ENCODE measurements at regions not wholly inside any gene's neighbourhood (a gene's known extent, or its start where the extent isn't known, plus 50 kb on each side); places are given as distances from the start of the nearest gene placed in this dataset.

DNA sequence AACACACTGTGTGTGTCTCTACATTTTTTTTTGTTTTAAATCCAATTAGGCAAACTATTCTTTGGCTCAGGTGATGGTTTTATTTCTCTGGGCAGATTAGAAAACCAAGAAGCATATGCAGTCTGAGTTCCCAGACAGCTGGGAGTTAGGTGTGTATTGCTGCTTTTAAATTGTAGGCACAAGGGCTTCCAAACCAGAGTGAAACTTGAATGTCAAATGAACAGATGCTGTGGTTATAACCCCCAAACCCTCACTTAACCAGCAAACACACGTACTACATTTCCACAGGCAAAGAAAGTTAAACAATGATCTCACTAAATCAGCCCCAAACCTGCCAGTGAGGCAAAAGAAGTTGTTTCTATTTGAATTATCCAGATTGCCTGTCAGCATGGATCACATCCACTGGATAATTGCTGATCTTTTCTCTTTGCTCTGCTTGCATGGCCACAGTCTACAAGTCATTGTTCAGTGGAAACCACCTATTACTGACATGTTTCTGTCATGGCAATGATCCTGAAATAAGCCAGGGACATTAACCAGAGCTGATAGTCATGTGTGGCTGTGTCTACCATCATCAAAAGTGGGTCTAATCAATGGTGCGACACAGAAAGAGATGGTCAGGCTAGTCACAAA lies 576.5 kb upstream of the PLXNA2 start:
- intact Hi-C loops (cut with DNase I): no loop called here
- FAIRE-seq: no peak
- Histone ChIP-seq H3K27me3 (ENCODE audit: control insufficient read depth, insufficient read depth, low read length) (no peaks in the 10 kb centered on the region), H3K9ac (ENCODE audit: low read length in 3 of 3) (no peak overlapping the region), H3K4me1 (ENCODE audit: control insufficient read depth in 2 of 3, insufficient read depth in 2 of 3, low read depth in 1 of 3, low read length in 3 of 3) (no peaks in the 10 kb centered on the region), H3K9me3 (ENCODE audit: control insufficient read depth in 2 of 3, insufficient read depth in 1 of 3, low read length in 3 of 3) (no peaks in the 10 kb centered on the region), H3K36me3 (ENCODE audit: control insufficient read depth in 2 of 3, insufficient read depth in 3 of 3, low read length in 3 of 3) (no peaks in the 10 kb centered on the region), H3K27ac (ENCODE audit: low read depth in 2 of 2, low read length in 2 of 2) (no peak overlapping the region), H3K4me3 (ENCODE audit: low read length in 3 of 3) (no peak overlapping the region)
- TF ChIP-seq CTCF (IDR thresholded peaks at IDR 0.05; ENCODE audit: borderline replicate concordance, extremely low read depth, insufficient read depth): no peak
- no peak for DNase-seq

GRCh38 chr1:208821939-208822338 lies 577.8 kb upstream of the PLXNA2 start:
- Histone ChIP-seq H3K4me3 (ENCODE audit: low read length in 3 of 3) (no peak overlapping the region), H3K9ac (ENCODE audit: low read length in 3 of 3) (no peak overlapping the region), H3K4me1 (ENCODE audit: control insufficient read depth in 2 of 3, insufficient read depth in 2 of 3, low read depth in 1 of 3, low read length in 3 of 3) (no peaks in the 10 kb centered on the region), H3K9me3 (ENCODE audit: control insufficient read depth in 2 of 3, insufficient read depth in 1 of 3, low read length in 3 of 3) (no peaks in the 10 kb centered on the region), H3K27me3 (ENCODE audit: control insufficient read depth, insufficient read depth, low read length) (no peaks in the 10 kb centered on the region), H3K36me3 (ENCODE audit: control insufficient read depth in 2 of 3, insufficient read depth in 3 of 3, low read length in 3 of 3) (no peaks in the 10 kb centered on the region), H3K27ac (ENCODE audit: low read depth in 2 of 2, low read length in 2 of 2) (no peak overlapping the region)
- FAIRE-seq (no peak), DNase-seq (peak in 2 of 5 donors; percentile 34 to 38)
- intact Hi-C loops (cut with DNase I): no loop called here
- TF ChIP-seq CTCF (IDR thresholded peaks at IDR 0.05; ENCODE audit: borderline replicate concordance, extremely low read depth, insufficient read depth): no peak

DNA sequence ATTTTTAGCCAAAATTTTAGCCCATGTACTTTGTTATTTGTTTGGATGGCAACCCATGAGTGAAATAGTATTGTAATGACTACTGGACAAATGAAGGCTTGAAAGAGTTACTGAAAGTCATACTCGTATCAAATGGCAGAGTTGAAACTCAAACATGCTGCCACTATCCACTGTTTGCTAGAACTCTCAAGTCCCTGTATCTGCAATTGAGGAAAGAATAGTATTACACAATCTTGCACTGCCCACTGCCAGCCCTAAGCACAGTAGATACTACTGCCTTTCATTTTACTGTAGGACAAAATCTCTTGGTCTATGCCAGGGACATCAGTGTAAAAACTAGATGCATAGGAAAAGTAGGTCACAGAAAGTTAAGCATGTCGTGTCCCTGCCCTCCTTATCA lies 581.1 kb upstream of the PLXNA2 start:
- H3K27ac ChIP-seq (ENCODE audit: low read depth in 2 of 2, low read length in 2 of 2): no peak overlapping the region
- intact Hi-C loops (cut with DNase I): no loop called here
- DNase-seq: no peak
- no peak for TF ChIP-seq CTCF (IDR thresholded peaks at IDR 0.05; ENCODE audit: borderline replicate concordance, extremely low read depth, insufficient read depth)
- FAIRE-seq: no peak
- H3K36me3 ChIP-seq (ENCODE audit: control insufficient read depth in 2 of 3, insufficient read depth in 3 of 3, low read length in 3 of 3): no peaks in the 10 kb centered on the region
- no peaks in the 10 kb centered on the region for H3K4me1 ChIP-seq (ENCODE audit: control insufficient read depth in 2 of 3, insufficient read depth in 2 of 3, low read depth in 1 of 3, low read length in 3 of 3)
- H3K27me3 ChIP-seq (ENCODE audit: control insufficient read depth, insufficient read depth, low read length): no peaks in the 10 kb centered on the region
- no peak overlapping the region for H3K4me3 ChIP-seq (ENCODE audit: low read length in 3 of 3)
- no peaks in the 10 kb centered on the region for H3K9me3 ChIP-seq (ENCODE audit: control insufficient read depth in 2 of 3, insufficient read depth in 1 of 3, low read length in 3 of 3)
- H3K9ac ChIP-seq (ENCODE audit: low read length in 3 of 3): no peak overlapping the region

- no peak overlapping the region for H3K4me3 ChIP-seq (ENCODE audit: low read length in 3 of 3)
- H3K9ac ChIP-seq (ENCODE audit: low read length in 3 of 3): no peak overlapping the region
- no peak for TF ChIP-seq CTCF (IDR thresholded peaks at IDR 0.05; ENCODE audit: borderline replicate concordance, extremely low read depth, insufficient read depth)
- H3K27me3 ChIP-seq (ENCODE audit: control insufficient read depth, insufficient read depth, low read length): no peaks in the 10 kb centered on the region
- intact Hi-C loops (cut with DNase I): no loop called here
- FAIRE-seq (no peak), DNase-seq (no peak)
- no peaks in the 10 kb centered on the region for H3K9me3 ChIP-seq (ENCODE audit: control insufficient read depth in 2 of 3, insufficient read depth in 1 of 3, low read length in 3 of 3)
- H3K36me3 ChIP-seq (ENCODE audit: control insufficient read depth in 2 of 3, insufficient read depth in 3 of 3, low read length in 3 of 3): no peaks in the 10 kb centered on the region
- H3K27ac ChIP-seq (ENCODE audit: low read depth in 2 of 2, low read length in 2 of 2): no peak overlapping the region
- peaks cover 0 to 4% (median 0%) of the 10 kb centered on the region in 3 donors for H3K4me1 ChIP-seq (ENCODE audit: control insufficient read depth in 2 of 3, insufficient read depth in 2 of 3, low read depth in 1 of 3, low read length in 3 of 3)
These were observed 585.4 kb upstream of the PLXNA2 start for GRCh38 chr1:208829595-208829994.
